Adipose tissue (tissue), 3 donors: ENCODE measurements at regions not wholly inside any gene's neighbourhood (a gene's known extent, or its start where the extent isn't known, plus 50 kb on each side); places are given as distances from the start of the nearest gene placed in this dataset.

Source experiments
- H3K27ac ChIP-seq: one replicate; pipeline ENCODE4 v1.5.1; 2013; ENCODE audit warnings: low read depth, low read length
- WGBS, 3 donors: extraction: QIAGEN DNeasy Blood & Tissue Kit; methylation state at CpG; one replicate each; pipeline ENCODE4 v1.1.7; 2013; 5-methylcytosine and 5-hydroxymethylcytosine counted together
- donor health status: healthy with polysubstance abuse.
- donor health status: Bipolar disorder and iron deficiency.
- donor health status: healthy.

DNA sequence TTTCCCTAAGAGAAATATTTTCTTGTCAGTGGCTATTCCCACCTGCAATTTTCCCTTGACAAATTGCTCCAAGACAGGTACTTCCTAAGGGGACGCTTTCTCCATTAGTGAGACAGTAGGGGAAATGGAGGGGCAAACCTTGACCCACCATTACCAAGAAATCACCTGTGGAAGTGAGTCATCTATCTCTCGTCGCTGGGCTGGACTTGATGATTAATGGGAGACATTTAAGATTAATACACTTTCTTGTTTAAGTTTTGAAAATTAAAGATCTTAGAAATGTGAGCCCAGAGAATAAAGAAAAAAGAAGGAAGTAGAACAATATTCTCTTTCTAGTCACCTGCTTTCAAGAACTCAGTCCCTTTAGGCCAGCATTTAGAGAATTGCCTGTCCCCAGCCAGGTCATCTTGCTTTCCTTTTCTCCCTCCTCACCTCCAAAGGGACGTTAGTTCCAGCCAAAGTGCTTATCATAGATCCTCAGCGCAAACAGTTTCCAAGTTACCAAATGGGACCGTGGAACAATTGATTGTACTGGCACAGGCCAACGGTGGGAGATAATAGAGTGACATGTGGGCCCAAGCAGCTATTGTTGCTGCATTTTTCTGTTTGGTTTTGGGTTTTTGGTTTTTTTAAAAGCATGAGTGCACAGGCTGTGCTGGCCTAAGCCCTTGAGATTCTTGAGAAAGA is 284.4 kb downstream of the ENC1 start:
- WGBS, 3 donors: 43 to 87% (median 82%) methylated on average over 7 of the region's 7 CpGs
- no peak overlapping the region for H3K27ac ChIP-seq

DNA sequence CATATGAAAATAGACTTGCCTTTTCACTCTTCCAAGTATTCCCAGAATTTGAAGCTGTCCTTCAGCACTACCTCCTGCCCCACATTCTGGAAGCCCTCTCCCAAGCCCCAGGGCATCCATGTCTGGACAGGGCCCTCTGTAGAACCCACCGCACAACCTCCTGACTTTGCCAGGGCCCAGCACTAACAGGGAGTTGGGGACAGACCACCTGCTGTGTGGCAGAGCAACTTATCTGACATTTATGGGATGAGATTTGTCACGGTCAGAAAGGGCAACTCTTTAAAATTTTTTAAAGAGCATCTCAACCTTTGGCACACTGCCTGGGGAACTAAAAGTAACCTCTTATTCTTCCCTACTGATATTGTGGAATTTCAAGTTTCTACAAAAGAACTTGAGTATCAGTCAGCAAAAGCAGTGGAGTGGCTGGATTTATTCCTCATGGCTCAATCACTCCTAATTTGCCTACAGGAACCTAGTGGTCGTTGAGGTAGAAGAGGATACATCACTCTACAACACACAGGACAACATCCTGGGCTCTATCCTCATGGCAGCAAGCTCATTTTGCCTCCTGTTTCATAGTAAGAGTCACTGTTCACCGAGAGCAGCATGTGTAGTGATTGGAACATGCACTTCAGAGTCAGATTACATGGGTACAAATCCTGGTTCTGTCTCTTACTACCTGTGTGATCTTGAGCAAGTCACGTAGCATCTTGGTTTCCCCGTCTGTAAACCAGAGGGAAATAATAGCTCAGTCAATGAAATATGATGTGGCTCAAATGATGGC is 285.3 kb downstream of the ENC1 start:
- WGBS, 3 donors: 88 to 92% (median 92%) methylated on average over 6 of the region's 6 CpGs
- no peak overlapping the region for H3K27ac ChIP-seq

DNA sequence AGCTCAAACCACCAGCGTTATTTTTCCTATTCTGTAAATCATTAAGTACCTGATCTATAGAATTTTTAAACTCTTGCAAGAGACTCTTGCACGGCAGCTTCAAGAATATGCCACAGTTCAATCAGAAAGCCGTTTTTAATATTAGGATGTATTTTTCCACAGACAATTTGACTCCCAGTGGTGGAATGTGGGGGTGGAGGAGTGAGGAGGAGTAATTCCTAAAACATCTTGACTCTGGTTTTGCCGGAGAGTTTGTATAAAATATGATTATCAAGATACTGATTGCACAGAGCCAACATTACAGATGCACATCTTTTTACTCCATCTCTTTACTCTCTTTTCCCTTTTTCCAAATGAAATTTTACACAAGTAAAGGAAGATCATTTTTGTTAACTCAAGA is 288.3 kb downstream of the ENC1 start:
- H3K27ac ChIP-seq: no peak overlapping the region
- 46 to 63% (median 56%) methylated on average over 4 of the region's 4 CpGs for WGBS, 3 donors

DNA sequence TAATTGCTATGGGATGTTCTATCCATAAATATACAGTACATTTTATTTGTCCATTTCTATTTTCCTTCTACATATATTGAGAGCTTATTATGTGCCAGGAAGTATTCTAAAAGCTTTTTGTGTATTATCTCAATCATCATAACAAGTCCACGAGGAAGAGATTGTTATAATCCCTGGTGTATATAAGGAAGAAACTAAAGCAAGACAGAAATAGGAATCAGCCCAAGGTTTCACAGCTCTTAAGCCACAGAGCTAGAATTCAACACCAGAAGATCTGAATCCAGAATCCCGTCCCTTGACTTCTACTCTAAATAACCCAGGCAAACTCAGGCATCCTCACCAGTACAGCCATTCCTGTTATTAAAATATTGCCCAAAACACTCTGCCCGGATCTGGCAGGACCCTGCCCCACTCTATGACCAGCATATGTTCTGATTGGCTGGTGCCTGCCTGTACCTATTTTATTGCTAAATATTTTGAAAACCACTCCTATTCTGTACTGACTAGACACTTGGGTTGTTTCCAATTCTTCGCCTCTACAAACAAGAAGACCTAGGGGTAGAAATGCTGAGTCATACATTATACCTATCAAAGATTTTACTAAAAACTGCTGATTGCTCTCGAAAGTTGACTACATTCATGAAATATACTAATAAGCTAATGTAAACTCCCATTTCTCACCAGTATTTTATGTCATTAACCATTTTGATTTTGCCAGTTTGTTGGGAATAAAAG is 297.4 kb downstream of the ENC1 start:
- 75 to 78% (median 78%) methylated on average over 5 of the region's 5 CpGs for WGBS, 3 donors
- no peak overlapping the region for H3K27ac ChIP-seq

DNA sequence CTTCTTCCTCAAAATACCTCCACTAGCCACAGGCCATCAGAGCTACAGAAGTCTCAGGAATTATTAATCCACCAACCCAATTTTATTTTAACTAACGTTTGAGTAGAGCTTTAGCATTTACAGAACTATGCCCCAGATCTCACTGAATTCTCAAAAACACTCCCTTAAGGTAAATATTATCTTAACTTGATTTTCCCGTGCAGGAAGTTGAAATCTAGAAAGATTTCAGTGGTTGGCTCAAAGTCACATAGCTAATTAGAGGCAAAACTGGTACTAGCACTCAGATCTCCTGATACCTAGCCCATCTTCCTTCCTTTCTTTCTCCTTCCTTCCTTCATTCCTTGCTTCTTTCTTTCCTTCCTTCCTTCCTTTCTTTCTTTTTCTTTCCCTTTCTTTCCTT is 298.3 kb downstream of the ENC1 start:
- WGBS, 3 donors: 36 to 66% (median 48%) methylated on average over 2 of the region's 2 CpGs
- no peak overlapping the region for H3K27ac ChIP-seq

DNA sequence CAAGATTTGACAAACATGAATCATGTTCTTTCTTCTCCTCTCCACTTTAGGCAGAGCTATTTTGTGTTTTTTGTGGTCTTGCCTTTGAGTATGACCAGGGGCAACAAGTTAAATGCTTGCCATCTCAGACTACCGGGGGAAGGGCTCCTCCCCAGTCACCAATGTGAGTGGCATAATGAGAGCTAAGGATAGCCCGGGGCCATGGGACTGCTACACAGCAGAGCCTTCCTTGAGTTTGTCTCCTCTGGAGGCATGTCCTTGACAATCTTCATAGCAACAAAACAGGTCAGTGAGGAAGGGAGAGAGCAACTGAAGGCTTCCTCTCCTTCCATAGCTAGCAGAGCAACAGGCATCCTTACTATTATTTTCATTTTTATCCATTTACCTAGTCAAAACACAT is 299.3 kb downstream of the ENC1 start:
- 90 to 93% (median 91%) methylated on average over 2 of the region's 2 CpGs for WGBS, 3 donors
- no peak overlapping the region for H3K27ac ChIP-seq

DNA sequence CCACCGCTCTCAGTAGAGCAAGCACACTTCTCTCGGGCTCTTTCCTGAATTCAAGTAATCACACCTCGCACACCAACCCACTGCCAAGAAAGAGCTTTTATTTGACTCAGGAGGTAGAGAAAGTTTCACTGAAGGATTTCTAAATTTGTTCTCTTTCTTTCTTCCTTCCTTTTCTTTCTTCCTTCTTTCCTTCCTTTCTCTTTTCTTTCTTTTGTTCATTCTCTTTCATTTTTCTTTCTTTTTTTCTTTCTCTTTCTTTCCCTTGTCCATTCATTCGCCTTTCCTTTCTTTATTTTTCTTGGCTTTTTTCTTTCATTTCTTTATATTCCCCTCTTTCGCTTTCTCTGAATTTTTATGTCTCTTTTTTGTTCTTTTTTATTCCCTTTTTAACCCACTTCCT is 300.1 kb downstream of the ENC1 start:
- H3K27ac ChIP-seq: no peak overlapping the region
- WGBS, 3 donors: 90 to 98% (median 95%) methylated on average over 5 of the region's 5 CpGs

DNA sequence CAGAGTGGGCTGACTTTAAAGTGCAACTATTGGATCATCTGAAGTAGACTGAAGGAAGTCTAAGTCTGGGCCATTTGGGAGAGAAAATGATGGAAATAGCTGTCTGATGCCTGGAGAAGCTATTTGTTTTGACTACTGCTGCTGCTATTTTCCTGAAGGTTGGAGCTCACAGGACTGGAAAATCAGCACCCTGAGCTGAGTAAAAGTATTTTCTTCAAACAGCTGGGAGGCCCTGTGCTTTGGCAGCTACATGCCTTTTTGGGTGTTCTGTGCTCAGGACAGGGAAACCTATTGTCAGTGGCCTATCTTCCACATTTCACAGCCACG is 302.6 kb downstream of the ENC1 start:
- H3K27ac ChIP-seq: no peak overlapping the region
- WGBS, 3 donors: 86 to 96% (median 90%) methylated on average over 1 of the region's 1 CpG

DNA sequence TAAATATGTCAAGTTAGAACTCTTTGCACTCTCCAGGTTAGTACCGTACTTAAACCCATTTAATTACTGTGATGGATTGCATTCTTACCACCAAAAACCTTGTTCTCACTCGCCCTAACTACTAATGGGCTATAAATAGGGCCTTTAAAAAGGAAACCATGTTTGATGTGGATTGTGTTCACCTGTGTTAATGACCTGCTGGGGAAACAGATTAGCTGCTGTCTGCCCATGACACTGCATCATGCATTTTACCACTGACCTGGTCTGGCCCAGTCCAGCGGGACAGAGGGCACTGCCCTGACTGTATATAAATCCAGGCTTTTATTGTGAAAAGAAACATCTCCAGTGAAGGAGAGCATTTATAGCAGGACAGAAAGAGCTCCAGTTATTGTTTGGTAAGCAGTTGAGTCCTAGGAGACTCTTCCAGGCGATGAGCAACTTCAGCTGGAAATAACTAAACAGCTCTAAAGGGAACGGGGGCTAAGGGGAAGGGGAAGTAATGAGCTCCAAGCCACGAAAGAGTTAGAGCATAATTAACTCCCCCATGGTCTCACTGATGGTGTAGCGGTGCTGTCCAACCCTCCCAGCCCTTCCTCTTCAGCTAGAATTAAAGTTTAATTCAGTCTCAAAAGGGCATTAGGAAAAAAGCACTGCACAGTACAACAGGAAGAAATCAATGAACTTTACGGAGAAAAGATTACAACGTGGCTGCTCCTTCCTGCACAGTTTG is 303.1 kb downstream of the ENC1 start:
- WGBS, 3 donors: 46 to 66% (median 55%) methylated on average over 9 of the region's 9 CpGs
- H3K27ac ChIP-seq: no peak overlapping the region

DNA sequence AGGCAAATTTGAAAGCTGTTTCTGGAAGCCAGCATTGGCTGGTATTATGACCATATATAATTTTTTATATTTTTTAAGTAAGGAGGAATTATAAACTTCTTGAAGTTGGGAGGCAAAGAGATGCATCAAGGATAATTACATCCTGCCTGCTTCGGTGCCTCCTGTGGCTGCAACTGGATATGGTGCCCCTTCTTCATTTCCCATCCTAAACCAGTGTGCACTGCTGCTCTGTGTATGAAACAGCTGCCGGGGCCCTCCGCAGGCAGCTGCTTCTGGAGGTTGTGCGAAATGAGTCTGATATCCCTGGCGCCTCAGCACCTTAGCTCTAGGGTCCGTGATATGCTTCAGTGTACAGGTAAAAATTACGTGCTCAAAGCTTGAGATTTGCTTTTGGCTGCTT is 304.2 kb downstream of the ENC1 start:
- no peak overlapping the region for H3K27ac ChIP-seq
- 84 to 92% (median 88%) methylated on average over 7 of the region's 7 CpGs for WGBS, 3 donors

DNA sequence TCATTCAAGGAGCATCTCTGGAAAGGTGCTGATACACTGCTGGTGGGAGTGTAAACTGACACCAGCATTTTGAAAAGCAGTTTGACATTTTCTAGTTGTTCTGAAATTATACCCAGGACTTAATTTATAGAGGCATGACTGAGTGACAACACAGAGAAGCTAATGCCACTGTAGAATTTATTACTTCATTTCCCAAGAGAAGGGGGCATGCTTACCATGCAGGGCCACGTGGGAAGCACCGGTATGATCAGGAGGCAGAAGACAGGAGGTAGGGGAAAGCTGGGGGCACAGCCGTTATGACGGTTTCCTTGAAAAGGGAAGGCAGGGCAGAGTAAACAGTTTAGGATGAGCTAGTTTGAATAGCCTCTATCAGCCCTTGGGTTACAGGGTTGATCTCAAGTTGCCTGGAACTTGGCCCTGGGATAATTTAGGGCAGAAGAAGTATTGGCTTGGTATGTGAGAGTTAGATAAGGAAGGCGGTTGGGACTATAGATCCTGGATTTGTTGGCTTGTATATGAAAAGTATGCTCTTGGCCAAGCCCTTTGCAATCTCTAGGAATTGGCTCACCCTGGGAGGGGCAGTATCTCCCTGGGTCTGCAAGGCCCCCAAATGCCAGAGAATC is 305.7 kb downstream of the ENC1 start:
- WGBS, 3 donors: 60 to 78% (median 63%) methylated on average over 5 of the region's 5 CpGs

DNA sequence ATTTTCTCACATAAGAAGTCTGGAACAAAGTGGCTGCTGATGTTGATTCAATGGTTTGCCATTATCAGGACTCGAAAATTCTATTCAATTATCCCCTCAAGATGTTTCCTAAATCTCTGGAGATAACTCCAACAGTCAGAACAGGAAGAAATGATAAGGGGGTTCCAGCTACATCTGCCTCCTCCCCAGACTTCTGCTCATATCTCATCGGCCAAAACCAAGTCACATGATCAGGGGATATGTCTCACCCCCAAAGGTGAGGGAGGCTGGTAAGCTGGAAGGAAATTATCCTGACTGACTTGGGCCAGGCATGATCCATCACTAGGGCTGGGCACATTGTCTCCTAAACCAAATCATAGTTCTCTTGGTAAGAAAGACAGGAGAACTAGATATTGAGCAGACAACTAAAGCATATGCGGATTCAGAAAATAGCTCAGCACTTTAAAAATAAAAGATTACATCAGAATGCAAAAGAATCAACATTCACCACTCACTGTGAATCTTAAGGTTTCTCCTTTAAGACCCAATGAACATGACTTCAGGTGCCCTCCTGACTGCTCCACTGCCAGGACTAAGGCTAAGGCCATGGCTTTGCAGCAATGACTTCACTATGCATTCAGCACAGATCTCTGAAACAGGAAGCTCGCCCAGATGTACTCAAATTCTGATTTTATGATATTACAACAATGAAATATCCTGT is 306.3 kb downstream of the ENC1 start:
- no peak overlapping the region for H3K27ac ChIP-seq
- WGBS, 3 donors: 63 to 68% (median 64%) methylated on average over 4 of the region's 4 CpGs

More for the DNA sequence above, 305.7 kb downstream of the ENC1 start:
- H3K27ac ChIP-seq: no peak overlapping the region

DNA sequence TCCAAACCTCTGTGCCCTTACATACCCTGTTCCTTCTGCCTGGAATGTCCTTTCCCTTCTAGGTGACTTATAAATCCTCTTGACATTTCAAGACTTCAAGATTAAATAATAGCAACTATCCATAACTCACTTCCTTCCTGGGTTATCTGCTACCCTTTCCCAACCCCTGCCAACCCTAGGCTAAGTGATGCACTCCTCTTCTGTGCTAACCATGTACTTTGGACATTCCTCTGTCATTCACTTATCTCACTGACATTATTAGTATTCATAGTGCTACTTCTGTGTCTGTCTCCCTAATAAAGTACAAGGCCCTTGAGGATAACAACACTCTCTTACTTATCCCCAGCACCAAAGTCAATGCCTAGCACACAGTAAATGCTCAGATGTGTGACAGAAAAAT is 307.1 kb downstream of the ENC1 start:
- H3K27ac ChIP-seq: no peak overlapping the region

DNA sequence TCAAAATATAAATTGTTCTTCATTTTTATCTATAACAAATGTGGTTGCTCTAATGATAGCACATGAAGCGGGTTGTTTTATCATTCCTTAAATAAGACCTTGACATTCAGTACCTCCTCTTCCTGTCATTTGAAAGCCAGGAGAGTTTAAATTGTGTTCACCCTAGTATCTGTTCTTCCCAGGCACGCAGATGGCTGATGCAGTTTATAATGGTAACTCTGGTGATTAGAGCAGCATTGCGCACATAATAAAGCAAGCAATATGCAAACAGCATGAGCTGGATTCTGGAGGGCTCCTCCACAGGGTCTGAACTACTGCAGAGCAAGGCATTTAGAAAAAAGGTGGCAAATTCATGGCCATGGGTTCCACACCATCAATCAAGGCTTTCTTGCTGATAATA is 307.8 kb downstream of the ENC1 start:
- no peak overlapping the region for H3K27ac ChIP-seq
- 89 to 96% (median 92%) methylated on average over 3 of the region's 3 CpGs for WGBS, 3 donors

DNA sequence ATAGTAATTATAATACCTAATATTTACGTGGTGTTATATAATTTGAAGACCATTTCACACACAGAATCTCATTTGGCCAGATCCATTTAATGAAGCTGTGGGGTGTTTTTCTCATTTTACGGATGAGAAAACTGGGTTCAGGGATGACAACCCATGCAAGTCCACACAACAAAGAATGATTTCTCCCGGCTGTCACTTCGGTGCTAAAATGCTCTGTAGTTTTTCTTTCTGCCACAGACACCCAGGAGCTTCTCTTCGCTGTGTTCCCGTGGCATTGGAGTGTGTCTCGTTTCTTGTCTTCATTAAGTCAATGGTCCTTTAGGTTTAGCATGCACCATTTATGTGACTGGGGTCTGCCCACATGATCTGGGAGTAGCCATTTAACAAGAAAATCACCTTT is 308.5 kb downstream of the ENC1 start:
- 95 to 97% (median 97%) methylated on average over 7 of the region's 7 CpGs for WGBS, 3 donors
- H3K27ac ChIP-seq: no peak overlapping the region

DNA sequence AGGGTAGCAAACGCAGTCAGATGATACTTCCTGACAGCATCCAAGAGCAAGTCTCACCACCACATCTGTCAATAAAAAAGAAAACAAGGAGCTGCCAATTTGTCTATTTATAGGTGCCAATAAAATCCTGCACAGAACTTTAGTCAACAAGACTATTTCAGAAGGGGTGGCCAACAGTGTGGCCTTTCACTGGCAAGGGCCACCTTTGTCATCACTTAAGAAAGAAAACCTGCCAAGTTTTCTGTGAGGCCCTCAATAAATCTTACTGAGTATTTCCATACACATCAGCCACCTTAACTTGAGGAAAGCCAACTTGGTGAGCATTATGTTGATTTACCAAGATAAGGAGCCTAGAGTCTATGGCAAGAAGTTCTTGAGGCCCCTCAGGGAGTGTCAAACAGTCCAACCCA is 312.3 kb downstream of the ENC1 start:
- no peak overlapping the region for H3K27ac ChIP-seq
- 84 to 100% (median 89%) methylated on average over 1 of the region's 1 CpG for WGBS, 3 donors

DNA sequence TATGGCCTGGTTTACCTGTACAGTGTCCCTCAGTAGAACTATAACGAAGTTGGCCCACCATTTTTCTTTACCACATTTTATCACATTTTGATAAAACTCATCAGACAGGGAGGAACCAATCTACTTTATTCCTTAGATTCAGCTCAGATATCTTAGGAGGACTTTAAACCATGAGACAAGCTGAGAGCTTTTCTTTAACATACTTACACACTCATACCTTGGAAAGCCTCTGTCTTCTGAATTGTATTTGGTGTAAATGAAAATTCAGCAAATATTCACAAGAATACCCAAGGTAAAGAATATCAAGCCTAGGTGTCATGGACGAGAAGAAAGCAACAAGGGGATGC is 313.2 kb downstream of the ENC1 start:
- WGBS, 3 donors: 75 to 88% (median 84%) methylated on average over 2 of the region's 2 CpGs
- no peak overlapping the region for H3K27ac ChIP-seq
